IMR-90 (cell line): ENCODE measurements at regions not wholly inside any gene's neighbourhood (a gene's known extent, or its start where the extent isn't known, plus 50 kb on each side); places are given as distances from the start of the nearest gene placed in this dataset.

Experiments
- MAFK ChIP-seq: IDR thresholded peaks from 2 replicates; pipeline ENCODE4 v1.6.1; 2012; ENCODE audit warnings: low read depth, low read length, improper control_type of control experiment
- POLR2A ChIP-seq: IDR thresholded peaks from 2 replicates; pipeline ENCODE4 v1.6.1; 2012; ENCODE audit warnings: mild to moderate bottlenecking, low read depth, low read length
- RAD21 ChIP-seq: IDR thresholded peaks from 2 replicates; pipeline ENCODE4 v1.6.1; 2012; ENCODE audit warnings: low read length, improper control_type of control experiment
- SMC3 ChIP-seq: fragments of 150-350 bp; IDR thresholded peaks from 2 replicates; pipeline ENCODE4 v1.6.1; 2016; ENCODE audit warnings: low read depth, mild to moderate bottlenecking, antibody characterized with exemption, low read length, moderate library complexity
- TF ChIP-seq, protein P1 (sequence below): conservative IDR thresholded peaks from 2 replicates; pipeline ENCODE4 v1.5.1; 2012; ENCODE audit warnings: mild to moderate bottlenecking, low read depth, low read length, improper control_type of control experiment
- TF ChIP-seq, protein P2 (sequence below): fragments of 150-350 bp; IDR thresholded peaks from 2 replicates; pipeline ENCODE4 v1.6.1; 2017; ENCODE audit warnings: mild to moderate bottlenecking, antibody characterized with exemption, low read length, low read depth

DNA sequence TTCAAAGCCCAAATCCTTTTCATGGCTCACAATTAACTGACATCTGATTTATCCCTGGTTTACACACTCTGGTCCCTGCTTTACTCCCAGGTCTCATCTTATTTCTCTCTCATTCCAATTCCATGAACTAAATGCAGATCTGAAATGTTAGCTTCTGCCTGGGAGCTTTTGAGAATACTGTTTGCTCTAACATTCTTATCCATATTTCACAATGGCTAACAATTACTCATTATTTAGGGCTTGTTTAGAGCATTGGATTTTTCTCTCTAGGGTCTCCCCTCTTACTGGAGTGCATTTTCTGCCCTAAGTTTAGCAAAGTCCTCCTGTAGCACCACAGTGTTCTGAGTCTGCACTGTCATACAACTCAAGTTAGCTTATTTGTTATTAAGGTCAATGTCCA is 121.5 kb upstream of the HCRTR2 start:
- TF ChIP-seq, protein P1, sequence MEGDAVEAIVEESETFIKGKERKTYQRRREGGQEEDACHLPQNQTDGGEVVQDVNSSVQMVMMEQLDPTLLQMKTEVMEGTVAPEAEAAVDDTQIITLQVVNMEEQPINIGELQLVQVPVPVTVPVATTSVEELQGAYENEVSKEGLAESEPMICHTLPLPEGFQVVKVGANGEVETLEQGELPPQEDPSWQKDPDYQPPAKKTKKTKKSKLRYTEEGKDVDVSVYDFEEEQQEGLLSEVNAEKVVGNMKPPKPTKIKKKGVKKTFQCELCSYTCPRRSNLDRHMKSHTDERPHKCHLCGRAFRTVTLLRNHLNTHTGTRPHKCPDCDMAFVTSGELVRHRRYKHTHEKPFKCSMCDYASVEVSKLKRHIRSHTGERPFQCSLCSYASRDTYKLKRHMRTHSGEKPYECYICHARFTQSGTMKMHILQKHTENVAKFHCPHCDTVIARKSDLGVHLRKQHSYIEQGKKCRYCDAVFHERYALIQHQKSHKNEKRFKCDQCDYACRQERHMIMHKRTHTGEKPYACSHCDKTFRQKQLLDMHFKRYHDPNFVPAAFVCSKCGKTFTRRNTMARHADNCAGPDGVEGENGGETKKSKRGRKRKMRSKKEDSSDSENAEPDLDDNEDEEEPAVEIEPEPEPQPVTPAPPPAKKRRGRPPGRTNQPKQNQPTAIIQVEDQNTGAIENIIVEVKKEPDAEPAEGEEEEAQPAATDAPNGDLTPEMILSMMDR = no peak
- TF ChIP-seq, protein P2, sequence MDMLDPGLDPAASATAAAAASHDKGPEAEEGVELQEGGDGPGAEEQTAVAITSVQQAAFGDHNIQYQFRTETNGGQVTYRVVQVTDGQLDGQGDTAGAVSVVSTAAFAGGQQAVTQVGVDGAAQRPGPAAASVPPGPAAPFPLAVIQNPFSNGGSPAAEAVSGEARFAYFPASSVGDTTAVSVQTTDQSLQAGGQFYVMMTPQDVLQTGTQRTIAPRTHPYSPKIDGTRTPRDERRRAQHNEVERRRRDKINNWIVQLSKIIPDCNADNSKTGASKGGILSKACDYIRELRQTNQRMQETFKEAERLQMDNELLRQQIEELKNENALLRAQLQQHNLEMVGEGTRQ = no peak
- no peak for TF ChIP-seq SMC3
- no peak for TF ChIP-seq RAD21
- TF ChIP-seq MAFK = no peak
- no peak for TF ChIP-seq POLR2A
